H1 (cell line): ENCODE measurements at regions not wholly inside any gene's neighbourhood (a gene's known extent, or its start where the extent isn't known, plus 50 kb on each side); places are given as distances from the start of the nearest gene placed in this dataset.

ENCODE experiments used
- GTF2F1 ChIP-seq: IDR thresholded peaks from 2 replicates; pipeline ENCODE4 v1.6.1; 2012; ENCODE audit warnings: low read depth, low read length, improper control_type of control experiment, borderline replicate concordance
- HDAC6 ChIP-seq: IDR thresholded peaks from one replicate; pipeline ENCODE4 v1.7.1; 2012; ENCODE audit warnings: low read depth, mild to moderate bottlenecking, inconsistent platforms, low read length, moderate library complexity
- TF ChIP-seq, protein P1 (sequence below): fragments of 300-600 bp; sonication (generic); IDR thresholded peaks from 2 replicates; pipeline ENCODE4 v1.7.1; 2012; ENCODE audit warnings: low read length, moderate library complexity, mild to moderate bottlenecking, inconsistent platforms; ENCODE audit not compliant: insufficient replicate concordance

- TF ChIP-seq, protein P1, sequence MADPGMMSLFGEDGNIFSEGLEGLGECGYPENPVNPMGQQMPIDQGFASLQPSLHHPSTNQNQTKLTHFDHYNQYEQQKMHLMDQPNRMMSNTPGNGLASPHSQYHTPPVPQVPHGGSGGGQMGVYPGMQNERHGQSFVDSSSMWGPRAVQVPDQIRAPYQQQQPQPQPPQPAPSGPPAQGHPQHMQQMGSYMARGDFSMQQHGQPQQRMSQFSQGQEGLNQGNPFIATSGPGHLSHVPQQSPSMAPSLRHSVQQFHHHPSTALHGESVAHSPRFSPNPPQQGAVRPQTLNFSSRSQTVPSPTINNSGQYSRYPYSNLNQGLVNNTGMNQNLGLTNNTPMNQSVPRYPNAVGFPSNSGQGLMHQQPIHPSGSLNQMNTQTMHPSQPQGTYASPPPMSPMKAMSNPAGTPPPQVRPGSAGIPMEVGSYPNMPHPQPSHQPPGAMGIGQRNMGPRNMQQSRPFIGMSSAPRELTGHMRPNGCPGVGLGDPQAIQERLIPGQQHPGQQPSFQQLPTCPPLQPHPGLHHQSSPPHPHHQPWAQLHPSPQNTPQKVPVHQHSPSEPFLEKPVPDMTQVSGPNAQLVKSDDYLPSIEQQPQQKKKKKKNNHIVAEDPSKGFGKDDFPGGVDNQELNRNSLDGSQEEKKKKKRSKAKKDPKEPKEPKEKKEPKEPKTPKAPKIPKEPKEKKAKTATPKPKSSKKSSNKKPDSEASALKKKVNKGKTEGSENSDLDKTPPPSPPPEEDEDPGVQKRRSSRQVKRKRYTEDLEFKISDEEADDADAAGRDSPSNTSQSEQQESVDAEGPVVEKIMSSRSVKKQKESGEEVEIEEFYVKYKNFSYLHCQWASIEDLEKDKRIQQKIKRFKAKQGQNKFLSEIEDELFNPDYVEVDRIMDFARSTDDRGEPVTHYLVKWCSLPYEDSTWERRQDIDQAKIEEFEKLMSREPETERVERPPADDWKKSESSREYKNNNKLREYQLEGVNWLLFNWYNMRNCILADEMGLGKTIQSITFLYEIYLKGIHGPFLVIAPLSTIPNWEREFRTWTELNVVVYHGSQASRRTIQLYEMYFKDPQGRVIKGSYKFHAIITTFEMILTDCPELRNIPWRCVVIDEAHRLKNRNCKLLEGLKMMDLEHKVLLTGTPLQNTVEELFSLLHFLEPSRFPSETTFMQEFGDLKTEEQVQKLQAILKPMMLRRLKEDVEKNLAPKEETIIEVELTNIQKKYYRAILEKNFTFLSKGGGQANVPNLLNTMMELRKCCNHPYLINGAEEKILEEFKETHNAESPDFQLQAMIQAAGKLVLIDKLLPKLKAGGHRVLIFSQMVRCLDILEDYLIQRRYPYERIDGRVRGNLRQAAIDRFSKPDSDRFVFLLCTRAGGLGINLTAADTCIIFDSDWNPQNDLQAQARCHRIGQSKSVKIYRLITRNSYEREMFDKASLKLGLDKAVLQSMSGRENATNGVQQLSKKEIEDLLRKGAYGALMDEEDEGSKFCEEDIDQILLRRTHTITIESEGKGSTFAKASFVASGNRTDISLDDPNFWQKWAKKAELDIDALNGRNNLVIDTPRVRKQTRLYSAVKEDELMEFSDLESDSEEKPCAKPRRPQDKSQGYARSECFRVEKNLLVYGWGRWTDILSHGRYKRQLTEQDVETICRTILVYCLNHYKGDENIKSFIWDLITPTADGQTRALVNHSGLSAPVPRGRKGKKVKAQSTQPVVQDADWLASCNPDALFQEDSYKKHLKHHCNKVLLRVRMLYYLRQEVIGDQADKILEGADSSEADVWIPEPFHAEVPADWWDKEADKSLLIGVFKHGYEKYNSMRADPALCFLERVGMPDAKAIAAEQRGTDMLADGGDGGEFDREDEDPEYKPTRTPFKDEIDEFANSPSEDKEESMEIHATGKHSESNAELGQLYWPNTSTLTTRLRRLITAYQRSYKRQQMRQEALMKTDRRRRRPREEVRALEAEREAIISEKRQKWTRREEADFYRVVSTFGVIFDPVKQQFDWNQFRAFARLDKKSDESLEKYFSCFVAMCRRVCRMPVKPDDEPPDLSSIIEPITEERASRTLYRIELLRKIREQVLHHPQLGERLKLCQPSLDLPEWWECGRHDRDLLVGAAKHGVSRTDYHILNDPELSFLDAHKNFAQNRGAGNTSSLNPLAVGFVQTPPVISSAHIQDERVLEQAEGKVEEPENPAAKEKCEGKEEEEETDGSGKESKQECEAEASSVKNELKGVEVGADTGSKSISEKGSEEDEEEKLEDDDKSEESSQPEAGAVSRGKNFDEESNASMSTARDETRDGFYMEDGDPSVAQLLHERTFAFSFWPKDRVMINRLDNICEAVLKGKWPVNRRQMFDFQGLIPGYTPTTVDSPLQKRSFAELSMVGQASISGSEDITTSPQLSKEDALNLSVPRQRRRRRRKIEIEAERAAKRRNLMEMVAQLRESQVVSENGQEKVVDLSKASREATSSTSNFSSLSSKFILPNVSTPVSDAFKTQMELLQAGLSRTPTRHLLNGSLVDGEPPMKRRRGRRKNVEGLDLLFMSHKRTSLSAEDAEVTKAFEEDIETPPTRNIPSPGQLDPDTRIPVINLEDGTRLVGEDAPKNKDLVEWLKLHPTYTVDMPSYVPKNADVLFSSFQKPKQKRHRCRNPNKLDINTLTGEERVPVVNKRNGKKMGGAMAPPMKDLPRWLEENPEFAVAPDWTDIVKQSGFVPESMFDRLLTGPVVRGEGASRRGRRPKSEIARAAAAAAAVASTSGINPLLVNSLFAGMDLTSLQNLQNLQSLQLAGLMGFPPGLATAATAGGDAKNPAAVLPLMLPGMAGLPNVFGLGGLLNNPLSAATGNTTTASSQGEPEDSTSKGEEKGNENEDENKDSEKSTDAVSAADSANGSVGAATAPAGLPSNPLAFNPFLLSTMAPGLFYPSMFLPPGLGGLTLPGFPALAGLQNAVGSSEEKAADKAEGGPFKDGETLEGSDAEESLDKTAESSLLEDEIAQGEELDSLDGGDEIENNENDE, result no peak
- TF ChIP-seq GTF2F1, result no peak
- TF ChIP-seq HDAC6, result no peak
Measured at GRCh38 chr6:105771313-105771970, 314.7 kb upstream of the PRDM1 start (continued).
